NOMO-1 (cell line): ENCODE measurements at regions not wholly inside any gene's neighbourhood (a gene's known extent, or its start where the extent isn't known, plus 50 kb on each side); places are given as distances from the start of the nearest gene placed in this dataset.
"Not testable (repeated sequence)": the region's sequence is repeated elsewhere in the genome, so short reads cannot be mapped to it uniquely, and the experiment has no call there.

Source experiments
- DNase-seq, 2 experiments: peaks; one replicate each; lab custom pipeline; 2025; ENCODE audit not compliant: unreplicated experiment in 2 of 2; lab: John Stamatoyannopoulos, UW

DNA sequence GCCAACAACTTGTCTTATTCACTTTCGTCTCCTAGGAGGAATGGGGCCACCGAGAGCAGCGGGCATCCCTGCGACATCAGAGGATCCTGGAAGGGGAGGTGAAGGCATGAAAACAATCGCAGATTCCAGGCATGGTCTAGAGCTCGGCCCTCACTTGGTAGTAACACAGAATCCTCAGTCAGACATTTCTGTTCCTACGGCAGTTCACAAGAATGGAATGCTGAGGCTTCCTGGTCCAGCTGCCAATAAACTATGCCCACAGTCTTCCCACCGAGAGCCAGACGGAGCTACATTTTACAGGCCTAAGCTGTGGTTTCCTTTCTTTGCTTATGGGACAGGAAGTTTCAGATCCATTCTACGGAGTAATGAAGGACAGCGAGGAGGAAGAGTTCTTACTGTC lies 75.8 kb downstream of the OR13A1 start:
- no peak for DNase-seq

DNA sequence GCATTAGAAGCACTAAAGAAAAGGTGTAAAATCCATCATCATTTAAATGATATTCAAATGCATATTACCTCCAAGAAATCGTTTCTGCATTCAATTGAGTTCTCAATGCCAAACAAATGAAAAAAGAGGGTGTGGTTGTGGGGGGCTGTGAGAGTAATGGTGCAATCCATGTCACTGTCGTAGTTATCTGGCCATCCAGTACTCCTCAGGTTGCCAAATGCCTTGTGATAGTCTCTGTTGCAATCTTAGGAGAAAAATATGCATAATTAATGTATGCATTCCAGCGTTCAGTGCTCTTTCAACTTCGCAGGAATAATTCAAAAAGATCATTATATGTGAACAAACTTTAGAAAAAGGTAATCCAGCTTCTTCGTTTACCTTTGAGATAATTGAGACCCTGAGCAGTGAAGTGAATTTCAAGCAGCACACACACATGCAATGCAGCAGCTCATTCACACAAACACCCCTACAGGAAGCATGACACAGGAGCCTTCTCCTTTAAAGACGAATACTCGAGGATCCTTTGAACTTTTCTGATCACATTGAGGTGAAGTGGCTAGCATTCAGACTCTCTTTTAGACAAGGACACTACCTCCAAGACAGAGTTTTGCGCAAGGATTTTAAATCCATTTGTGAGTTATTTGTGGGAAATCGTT lies 73.4 kb downstream of the OR13A1 start:
- peak; percentile 2 to 21 for DNase-seq

DNA sequence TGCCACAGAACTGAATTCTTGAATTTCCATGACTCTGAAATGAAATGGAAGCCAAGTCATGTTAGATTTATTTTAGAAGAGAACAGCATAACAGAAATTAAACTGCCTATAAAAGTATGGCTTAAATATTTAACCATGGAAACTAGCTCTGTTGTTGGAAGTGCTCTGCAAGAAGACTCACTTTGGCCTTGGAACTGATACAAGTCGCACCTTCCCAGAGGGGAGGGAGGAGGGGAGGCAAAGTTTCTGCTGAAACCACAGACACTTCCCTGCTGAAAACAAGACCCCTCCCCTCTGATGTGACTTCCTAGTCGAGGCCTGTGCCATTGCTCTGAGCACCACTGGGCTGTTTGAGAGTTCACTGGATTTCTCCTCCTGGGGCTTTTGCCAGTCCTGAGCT lies 72.1 kb downstream of the OR13A1 start:
- no peak for DNase-seq

DNA sequence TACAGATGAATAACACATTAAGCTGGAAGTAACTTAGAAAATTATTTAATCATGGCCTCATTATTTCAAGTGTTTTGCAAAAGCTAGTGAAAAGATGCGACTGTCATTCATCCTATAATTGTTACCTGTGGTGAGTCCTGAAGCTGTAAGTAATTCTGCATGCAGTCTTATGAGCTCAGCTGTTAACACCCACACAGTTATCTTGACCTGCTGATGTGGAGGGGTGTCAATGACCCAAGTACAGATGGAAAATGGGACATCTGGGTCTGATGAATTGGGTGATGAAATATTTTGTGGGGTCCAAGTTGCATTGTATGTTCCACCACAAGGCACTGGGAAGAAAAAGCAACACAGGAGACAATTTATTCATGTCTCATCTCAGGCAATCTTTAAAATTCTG lies 68.9 kb downstream of the OR13A1 start:
- no peak for DNase-seq

- peak; percentile 48 to 82 for DNase-seq
Observed at GRCh38 chr10:45249978-45250693, 65.3 kb downstream of the OR13A1 start.

DNA sequence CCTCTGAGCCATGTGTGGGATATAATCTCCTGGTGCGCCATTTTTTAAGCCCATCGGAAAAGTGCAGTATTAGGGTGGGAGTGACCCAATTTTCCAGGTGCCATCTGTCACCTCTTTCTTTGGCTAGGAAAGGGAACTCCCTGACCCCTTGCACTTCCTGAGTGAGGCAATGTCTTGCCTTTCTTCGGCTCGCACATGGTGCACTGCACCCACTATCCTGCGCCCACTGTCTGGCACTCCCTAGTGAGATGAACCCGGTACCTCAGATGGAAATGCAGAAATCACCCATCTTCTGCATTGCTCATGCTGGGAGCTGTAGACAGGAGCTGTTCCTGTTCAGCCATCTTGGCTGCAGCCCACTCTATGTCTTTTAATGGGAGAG lies 64.7 kb downstream of the OR13A1 start:
- DNase-seq = not testable (repeated sequence)
